IPS-NIHi7 (cell line): ENCODE measurements at regions not wholly inside any gene's neighbourhood (a gene's known extent, or its start where the extent isn't known, plus 50 kb on each side); places are given as distances from the start of the nearest gene placed in this dataset.
"Not testable (repeated sequence)": the region's sequence is repeated elsewhere in the genome, so short reads cannot be mapped to it uniquely, and the experiment has no call there.

Source experiments
- DNase-seq: peaks from one replicate; pipeline ENCODE4 v3.0.0; 2012; ENCODE audit warnings: mixed read lengths; ENCODE audit errors: extremely low spot score

DNA sequence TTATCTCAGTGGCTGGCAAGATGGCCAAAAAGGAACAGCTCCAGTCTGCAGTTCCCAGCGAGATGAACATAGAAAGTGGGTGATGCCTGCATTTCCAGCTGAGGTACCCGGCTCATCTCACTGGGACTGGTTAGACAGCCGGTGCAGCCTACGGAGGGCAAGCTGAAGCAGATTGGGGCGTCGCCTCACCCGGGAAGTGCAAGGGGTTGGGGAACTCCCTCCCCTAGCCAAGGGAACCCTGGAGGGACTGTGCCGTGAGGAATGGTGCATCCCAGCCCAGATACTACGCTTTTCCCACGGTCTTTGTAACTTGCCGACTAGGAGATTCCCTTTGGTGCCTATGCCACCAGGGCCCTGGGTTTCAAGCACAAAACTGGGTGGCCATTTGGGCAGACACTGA, 324.7 kb downstream of the GJA1 start:
- no peak for DNase-seq

DNA sequence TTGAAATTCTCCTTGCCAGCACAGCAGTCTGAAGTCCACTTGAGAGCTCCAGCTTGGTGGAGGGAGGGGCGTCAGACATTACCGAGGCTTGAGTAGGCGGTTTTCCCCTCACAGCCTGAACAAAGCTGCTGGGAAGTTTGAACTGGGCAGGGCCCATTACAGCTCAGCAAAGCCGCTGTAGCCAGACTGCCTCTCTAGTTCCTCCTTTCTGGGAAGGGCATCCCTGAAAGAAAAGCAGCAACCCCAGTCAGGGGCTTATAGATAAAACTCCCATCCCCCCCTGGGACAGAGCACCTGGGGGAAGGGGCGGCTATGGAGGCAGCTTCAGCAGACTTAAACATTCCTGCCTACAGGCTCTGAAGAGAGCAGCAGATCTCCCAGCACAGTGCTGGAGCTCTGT, 325.3 kb downstream of the GJA1 start:
- no peak for DNase-seq

DNA sequence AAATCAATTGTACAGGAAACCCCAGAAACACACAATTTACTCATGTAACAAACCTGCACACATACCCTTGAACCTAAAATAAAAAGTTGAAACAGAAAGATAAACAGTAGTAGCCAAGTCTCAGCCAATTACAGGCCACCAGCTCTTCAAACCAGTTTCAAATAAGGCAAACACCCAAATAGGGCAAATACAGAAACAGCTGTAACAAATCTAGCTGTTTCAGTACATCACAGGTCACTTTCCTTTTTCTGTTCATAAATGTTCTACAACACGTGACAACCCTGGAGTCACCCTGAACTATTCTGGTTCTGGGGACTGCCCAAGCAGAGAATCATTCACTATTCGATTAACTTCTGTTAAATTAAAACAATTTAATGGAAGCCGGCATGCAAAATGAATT, 329.0 kb downstream of the GJA1 start:
- no peak for DNase-seq

DNA sequence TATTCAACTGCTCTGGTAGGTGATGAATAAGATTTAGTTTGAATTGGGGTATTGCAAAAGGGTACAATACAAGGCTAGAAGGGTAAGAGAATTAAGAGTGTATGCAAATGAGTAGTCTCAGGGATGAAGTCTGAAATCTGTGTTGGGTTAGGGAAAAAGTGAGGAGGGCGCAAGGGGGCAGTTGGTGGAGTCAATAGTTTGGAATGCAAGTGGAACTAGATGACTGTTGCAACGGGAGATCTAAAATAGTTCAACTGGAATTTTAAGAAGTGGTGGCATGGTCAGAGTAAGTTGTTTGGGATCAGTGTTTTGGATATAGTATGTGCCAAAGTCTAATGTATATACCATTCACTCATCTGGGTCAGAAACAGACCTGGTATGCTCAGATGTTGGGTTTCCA, 329.6 kb downstream of the GJA1 start:
- DNase-seq, result no peak

DNA sequence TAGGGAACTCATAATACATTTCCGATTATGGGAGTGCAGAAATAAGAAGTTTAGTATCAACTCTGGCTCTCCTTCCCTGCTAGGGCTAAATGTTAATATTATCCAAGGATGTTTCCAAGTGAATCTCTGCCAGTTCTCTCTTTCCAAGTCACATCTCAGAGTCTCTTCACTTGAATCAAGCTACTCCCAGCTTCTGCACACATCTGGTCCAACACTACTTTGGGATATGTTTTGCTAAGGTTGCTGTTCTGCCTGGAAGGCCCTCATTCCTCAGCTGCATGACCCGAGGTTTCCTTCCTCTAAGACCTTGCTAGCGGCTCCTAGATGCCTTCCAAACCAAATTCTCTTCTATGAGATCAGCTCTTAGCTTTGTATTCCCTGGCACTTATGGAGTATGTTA, 331.8 kb downstream of the GJA1 start:
- DNase-seq, result no peak

DNA sequence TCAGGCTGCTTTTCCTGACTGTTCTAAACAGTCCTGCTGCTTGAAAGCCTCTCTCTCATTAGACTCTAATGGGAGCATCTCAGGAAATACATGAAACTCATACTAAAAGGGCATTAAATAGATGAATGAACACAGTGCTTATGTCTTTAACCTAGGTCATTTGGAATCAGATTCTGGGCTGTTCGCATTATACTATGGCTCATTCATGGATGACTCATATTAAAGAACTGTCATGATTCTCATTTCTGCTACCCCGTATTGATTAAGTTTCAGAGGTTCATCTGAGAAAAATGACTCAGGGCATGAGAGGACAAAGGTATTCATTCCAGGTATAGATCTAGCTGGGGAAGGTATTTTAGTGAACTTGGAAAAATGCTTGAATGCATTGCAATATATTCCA, 335.5 kb downstream of the GJA1 start:
- no peak for DNase-seq

DNA sequence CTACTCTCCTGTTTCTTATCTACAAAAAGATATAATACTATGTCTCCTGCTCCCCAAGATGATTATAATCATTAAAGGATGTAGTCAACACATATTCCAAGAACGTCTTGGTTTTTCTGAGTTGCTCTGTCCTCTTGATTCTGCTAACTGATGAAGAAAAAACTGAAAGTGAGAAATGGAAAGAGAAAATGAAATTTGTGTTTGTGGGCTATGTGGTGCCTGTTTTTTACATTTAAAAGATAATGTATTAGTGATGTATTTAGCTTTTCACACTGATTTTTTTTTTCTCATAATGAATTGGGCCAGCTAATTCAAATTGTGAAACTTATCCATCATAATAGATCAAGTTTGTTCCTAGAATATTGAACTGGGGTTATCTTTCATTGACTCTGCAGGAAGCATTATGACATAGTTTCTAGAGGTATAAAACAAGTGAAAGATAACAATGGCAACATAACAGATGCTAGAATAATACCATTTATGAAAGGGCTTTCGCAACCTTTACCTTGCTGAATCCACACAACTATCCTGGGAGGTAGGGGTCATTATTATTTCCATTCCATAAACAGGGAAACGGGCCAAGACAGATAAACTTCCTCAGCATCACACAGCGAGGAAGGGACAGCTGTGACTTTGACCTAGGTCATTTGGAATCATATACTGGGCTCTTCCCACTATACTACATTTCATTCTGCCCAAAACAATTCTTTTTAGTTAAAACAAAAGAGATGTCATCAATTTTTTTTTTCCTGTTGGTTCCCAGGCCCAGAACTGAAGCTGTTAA, 336.7 kb downstream of the GJA1 start:
- DNase-seq, result no peak

DNA sequence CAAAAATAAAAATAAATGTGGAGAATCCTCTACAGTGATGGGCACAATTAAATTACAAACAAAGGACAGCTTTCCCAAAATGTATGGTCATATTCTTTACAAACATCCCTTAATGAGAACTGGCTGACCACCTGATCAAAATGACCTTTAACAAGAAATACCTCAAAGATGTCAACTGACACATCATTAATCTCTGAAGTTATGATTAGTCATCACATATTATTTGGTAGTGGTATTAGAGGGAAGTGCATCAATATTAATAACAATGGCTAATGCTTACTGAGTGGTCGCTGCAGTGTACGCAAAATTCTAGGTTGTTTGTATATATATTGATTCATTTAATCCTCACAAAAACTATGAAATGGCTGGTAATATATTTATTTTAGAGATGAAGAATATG, 340.6 kb downstream of the GJA1 start:
- DNase-seq, result no peak

DNA sequence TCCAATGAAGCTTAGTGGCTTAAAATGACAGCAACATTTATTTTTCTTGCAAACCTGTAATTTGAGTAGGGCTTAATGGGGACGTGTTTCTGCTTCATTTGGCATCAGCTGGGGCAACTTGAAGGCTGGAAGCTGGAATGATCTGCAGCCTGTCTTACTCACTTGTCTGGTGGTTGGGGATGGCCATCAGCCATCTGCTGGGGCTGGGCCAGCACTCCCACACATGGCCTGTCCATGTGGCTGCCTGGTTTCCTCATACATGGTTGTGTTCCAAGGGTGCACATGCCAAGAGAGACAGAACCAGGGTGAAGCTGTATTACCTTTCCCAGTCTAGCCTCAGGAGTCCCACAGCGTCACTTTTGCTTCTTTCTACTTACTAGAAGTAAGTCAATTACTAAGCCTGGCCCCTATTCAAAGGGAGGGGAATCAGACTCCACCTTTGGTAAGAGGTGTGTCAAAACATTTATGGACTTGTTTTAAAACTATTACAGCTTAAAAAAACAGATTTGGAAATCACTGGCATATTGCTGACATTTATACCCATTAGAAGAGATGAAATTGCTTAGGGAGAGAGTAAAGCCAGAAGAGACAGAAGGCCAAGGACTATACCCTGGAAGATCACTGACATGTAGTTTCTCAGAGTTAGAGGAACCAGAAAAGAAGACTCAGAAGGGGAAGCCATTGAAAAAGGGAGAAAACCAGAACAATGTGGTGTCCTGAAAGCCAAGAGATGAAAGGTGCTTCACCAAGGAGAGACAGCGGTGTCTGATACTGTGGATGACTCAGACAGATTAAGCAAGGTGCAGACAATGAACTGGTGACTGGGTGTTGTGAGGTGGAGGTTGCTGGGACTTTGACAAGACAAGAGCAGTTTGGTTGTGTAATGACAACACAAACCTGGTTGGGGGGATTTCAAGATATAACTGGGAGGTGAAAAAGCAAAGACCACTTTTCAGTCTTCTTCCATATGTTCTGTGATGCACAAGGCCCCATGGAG, 345.2 kb downstream of the GJA1 start:
- peak; percentile 12 for DNase-seq

DNA sequence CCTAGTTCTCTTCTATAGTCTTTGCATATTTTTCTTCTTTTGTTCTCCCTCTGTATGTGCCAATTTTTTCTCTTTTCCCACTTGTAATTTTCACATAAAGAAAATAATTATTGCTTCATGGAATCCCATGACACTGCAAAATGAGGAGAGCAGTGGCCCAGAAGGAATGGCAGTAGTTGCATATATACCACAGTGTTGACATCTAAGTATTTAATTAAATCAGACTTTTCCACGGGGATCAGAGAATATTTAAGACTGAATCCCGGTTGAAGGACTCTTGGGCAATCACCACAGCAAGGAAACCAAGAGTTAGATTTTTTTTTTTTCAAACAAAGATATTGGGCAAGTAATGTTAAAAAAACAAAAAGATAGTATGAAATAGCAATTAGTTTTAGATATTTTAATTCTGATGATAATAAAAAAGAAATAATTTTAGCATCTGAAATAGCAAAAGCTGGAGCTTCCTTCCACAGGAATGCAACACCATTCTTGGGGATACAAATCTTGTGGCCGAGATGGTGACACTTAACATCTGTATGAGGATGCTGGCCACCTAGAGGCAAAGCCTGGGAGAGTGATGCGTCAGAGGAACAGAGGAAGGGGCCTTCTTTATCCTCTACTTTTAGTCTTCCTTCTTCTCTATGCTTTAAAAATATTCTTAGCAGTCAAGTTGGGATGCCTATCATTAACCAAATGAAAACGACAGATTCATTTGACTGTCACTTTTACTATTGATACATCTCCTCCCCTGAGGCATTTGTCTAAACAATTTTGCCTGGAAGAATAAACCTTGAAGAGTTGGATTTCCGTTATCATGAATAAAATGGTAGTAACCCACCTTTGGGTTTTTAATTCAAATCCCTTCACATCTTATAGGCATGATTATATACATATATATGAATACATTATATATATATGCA, 356.2 kb downstream of the GJA1 start:
- peak; percentile 37 for DNase-seq

DNA sequence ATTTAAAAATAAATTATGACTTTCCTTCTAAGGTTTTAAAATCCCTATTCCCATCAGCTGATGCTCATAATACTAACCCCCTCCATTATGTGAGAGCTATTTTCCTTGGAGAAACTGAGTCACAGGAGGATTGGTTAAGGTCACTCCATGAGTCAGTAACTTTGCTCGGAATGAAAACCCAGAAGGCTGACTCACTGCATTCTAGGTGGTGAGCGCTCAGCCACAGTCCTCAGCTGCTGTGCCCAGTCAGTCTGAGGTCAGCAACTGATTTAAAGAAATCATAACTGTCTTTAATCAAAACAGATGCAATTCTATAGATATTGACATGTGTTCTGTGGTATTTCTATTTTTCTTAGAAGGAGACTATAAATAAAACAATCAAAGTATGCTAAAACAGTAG, 359.2 kb downstream of the GJA1 start:
- no peak for DNase-seq

DNA sequence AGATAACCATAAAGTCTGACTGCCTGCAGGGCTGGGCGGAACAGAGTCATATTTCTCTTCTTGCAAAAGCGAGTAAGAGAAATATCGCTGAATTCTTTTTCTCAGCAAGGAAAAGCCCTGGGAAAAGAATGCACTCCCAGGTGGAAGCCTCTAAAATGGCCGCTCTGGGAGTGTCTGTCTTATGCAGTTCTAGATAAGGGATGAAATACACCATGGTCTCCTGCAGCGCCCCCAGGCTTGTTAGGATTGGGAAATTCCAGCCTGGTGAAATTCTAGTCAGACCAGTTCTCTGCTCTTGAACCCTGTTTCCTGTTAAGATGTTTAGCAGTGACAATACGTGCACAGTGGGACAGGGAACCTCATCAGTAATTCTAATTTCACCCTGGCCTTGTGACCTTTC, 362.2 kb downstream of the GJA1 start:
- not testable (repeated sequence) for DNase-seq

DNA sequence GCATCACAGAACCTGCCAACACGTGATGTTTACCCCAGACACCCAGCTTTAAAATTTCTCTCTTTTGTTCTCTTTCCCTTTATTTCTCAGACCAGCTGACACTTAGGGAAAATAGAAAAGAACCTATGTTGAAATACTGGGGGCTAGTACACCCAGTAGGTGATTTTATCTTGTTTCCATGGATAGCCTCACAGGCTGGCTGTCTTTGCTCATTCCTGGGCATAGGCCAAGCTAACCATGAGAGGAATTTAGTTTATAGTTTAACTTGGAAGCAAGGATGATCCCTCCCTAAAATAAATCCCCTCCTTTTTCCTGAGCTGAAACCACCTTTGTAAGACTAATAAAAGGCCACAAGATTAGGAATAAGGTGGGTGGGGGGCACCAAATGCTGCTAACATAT, 362.7 kb downstream of the GJA1 start:
- DNase-seq, result not testable (repeated sequence)

DNA sequence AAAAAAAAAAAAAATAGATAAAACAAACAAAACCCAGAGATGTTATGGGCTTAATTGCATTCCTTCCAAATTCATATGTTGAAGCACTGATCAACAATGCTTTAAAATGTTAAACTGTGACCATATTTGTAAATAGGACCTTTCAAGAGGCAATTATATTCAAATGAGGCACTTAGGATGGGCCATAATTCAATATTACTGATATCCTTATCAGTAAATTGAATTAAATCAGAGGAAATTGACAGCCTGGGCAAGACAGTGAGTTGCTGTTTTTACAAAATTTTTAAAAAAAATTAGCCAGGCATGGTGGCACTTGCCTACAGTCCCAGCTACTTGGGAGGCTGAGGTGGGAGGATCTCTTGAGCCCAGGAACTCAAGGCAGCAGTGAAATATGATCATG, 364.1 kb downstream of the GJA1 start:
- no peak for DNase-seq

DNA sequence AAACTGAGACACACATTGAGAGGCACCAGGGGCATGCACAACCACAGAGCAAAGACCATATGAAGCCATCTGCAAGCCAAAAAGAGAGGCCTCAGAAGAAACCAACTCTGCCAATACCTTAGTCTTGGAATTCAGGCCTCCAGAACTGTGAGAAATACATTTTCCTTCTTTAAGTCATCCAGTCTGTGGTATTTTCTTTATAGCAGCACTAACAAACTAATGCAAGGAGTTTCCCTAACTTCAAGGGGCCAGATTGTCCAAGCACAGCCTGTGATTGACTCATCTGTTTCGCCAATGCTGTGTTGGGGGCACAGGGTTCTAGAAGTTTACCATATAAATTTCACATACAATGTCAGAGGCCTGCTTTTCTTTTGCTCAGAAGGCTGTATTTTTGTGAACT, 364.6 kb downstream of the GJA1 start:
- DNase-seq, result no peak

DNA sequence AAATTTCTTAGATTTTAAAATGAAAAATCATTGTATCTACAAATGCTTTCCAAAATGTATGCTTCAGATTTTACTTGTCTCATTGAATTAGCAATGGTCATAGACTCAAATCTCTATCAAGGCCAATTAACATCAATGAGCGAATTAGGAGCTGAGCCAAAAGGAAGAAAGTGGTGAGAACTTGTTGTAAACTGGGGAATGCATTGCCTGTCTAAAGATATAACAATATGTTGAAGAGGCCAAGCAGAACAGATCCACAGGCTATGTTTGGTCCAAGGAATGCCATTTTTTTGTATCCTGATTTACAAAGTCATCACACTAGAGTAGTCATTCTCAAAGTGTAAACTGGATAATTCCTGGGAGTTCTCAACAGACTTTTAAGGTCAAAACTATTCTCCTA, 370.7 kb downstream of the GJA1 start:
- no peak for DNase-seq

DNA sequence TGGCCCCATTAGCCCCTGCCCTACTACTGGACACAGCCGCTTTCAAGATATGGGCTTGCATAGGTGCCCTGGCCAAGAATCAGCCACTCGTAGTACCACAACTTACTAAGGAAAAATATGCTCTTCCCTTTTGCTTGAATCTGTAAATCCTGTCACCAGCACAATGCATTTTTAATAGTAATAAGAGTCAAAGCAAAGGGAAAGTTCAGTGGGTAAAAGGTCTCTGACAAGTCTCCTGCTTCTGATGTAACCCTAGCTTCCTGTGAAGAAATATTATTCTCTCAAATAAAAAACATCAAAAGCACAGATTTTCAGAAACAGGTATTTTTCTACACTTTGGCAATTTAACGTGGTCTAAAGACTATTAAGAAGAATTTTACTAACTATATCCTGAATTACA, 373.8 kb downstream of the GJA1 start:
- no peak for DNase-seq

DNA sequence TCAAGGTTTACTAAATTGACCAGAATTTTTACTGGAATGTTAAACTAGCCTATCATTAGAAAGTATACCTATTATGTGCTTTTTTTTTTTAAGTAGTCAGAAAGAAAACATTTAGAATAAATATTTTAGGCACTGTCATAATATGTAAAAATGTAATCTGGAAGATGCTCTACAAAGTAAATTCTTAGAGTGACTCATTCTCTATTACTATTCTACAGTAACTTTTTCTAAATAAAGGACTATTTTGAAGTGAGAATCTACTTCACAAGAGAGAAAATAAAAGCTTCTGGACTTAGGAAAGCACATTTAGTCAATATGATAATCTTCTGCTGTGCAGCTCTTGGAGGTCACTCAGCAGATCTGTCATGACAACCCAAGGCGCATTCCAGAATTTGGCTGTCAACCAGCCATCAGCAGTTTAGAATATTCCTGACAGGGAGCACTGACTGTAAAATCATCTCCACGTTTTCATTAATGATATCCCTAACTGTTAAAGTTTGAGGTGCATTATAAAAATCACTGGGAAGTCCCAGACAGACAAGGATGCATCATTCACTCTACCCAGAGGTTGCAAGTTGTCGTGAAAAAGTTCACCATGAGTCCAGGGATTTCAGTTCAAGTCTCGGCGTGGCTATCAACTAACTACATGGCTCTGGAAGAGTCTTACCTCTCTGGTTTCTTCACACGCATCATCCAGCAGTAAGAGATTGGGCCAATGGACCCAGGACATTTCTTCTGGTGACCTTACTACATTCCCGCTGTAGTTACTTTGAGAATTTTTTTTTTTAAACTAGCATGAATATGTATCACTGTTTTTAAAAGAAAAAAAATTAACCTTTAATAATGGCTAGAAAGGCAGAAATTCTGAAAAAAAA, 374.9 kb downstream of the GJA1 start:
- no peak for DNase-seq

DNA sequence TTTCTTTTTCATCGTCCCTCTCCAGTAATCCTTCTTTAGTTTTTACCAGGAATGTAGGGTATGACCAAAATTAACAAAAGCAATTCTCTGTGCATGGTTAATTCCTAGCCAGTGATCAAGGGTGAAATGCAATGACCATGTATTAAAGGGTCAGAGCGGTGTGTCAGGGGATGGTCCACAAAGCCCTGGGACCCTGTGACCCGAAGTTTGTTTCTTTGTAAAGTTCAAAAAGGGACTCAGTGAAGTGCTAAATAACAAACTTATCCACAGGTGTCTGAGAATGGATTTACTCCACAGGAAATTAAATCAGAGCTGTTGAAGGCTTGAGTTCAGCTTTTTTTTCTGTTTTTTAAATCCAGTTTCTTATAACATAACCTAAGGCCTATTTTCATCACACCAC, 375.7 kb downstream of the GJA1 start:
- no peak for DNase-seq

DNA sequence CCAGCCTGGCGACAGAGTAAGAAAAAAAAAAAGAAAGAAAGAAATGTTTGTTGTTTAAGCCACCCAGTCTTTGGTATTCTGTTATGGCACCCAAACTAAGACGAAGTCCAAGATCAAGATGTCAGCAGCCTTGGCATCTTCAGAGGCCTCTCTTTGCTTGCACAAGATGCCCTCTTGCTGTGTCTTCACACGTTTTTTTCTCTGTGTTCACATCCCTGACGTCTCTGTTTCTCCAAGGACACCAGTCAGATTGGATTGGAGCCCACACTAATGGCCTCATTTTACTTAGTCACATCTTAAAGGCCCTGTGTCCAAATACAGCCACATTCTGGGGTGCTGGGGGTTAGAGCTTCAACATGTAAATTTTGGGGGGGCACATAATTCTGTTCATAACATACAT, 380.9 kb downstream of the GJA1 start:
- DNase-seq, result no peak
